ENCODE measurements at regions not wholly inside any gene's neighbourhood (a gene's known extent, or its start where the extent isn't known, plus 50 kb on each side); places are given as distances from the start of the nearest gene placed in this dataset.

GRCh38 chr6:94401311-94401710 is 982.0 kb upstream of the EPHA7 start:
- Histone ChIP-seq H3K9ac (no peak overlapping the region), H3K36me3 (ENCODE audit: control insufficient read depth, insufficient read depth, low read length) (no peaks in the 10 kb centered on the region), H3K4me3 (ENCODE audit: low read depth, low read length) (no peak overlapping the region), H3K4me2 (ENCODE audit: low read length) (no peak overlapping the region), H2AFZ (no peak overlapping the region), H3K79me2 (no peaks in the 10 kb centered on the region), H3K9me3 (ENCODE audit: control insufficient read depth, low read length) (no peaks in the 10 kb centered on the region), H3K27ac (no peak overlapping the region), H3K27me3 (ENCODE audit: control insufficient read depth, insufficient read depth, low read length) (no peaks in the 10 kb centered on the region), H3K4me1 (no peaks in the 10 kb centered on the region)
- no peak for TF ChIP-seq CTCF (IDR thresholded peaks at IDR 0.05)

GRCh38 chr6:94394822-94395221 is 975.5 kb upstream of the EPHA7 start:
- TF ChIP-seq CTCF (IDR thresholded peaks at IDR 0.05) = no peak
- Histone ChIP-seq H3K27ac (no peak overlapping the region), H3K4me1 (no peaks in the 10 kb centered on the region), H3K9ac (no peak overlapping the region), H3K36me3 (ENCODE audit: control insufficient read depth, insufficient read depth, low read length) (no peaks in the 10 kb centered on the region), H3K9me3 (ENCODE audit: control insufficient read depth, low read length) (no peaks in the 10 kb centered on the region), H3K27me3 (ENCODE audit: control insufficient read depth, insufficient read depth, low read length) (no peaks in the 10 kb centered on the region), H2AFZ (no peak overlapping the region), H3K4me2 (ENCODE audit: low read length) (no peak overlapping the region), H3K4me3 (ENCODE audit: low read depth, low read length) (no peak overlapping the region), H3K79me2 (no peaks in the 10 kb centered on the region)

GRCh38 chr6:94389218-94389617 is 969.9 kb upstream of the EPHA7 start:
- no peak for TF ChIP-seq CTCF (IDR thresholded peaks at IDR 0.05)
- Histone ChIP-seq H3K79me2 (no peaks in the 10 kb centered on the region), H3K4me1 (no peaks in the 10 kb centered on the region)

DNA sequence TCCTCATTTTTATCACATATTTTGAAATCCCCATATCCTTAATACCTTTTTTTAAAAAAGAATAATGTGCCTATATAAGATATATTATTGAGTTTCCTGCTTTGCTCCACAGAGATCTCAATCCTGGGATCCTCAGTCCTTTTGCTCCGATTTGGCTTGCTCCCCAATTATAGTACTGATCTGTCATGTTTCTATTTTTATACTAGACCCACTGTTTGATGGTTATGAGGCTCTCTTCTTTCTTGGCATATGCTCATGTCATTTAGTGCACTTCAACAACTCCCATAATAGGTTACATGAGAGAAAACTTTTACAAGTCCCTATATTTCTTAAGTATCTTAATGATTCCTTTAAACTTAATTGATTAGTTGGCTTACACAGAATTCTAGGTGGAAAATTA is 958.5 kb upstream of the EPHA7 start:
- H3K9me3 ChIP-seq (ENCODE audit: control insufficient read depth, low read length) = no peaks in the 10 kb centered on the region
- H2AFZ ChIP-seq = no peak overlapping the region
- no peaks in the 10 kb centered on the region for H3K36me3 ChIP-seq (ENCODE audit: control insufficient read depth, insufficient read depth, low read length)
- no peak for TF ChIP-seq CTCF (IDR thresholded peaks at IDR 0.05)
- H3K4me2 ChIP-seq (ENCODE audit: low read length) = no peak overlapping the region
- no peaks in the 10 kb centered on the region for H3K4me1 ChIP-seq
- no peaks in the 10 kb centered on the region for H3K27me3 ChIP-seq (ENCODE audit: control insufficient read depth, insufficient read depth, low read length)
- H3K9ac ChIP-seq = no peak overlapping the region
- H3K79me2 ChIP-seq = no peaks in the 10 kb centered on the region
- H3K4me3 ChIP-seq (ENCODE audit: low read depth, low read length) = no peak overlapping the region
- no peak overlapping the region for H3K27ac ChIP-seq

More at GRCh38 chr6:94389218-94389617, 969.9 kb upstream of the EPHA7 start:
- Histone ChIP-seq H3K4me3 (ENCODE audit: low read depth, low read length) (no peak overlapping the region), H2AFZ (no peak overlapping the region), H3K27me3 (ENCODE audit: control insufficient read depth, insufficient read depth, low read length) (no peaks in the 10 kb centered on the region), H3K9ac (no peak overlapping the region), H3K36me3 (ENCODE audit: control insufficient read depth, insufficient read depth, low read length) (no peaks in the 10 kb centered on the region), H3K4me2 (ENCODE audit: low read length) (no peak overlapping the region), H3K9me3 (ENCODE audit: control insufficient read depth, low read length) (no peaks in the 10 kb centered on the region), H3K27ac (no peak overlapping the region)

- Histone ChIP-seq H3K9ac (no peak overlapping the region), H2AFZ (no peak overlapping the region), H3K27ac (no peak overlapping the region), H3K4me1 (no peaks in the 10 kb centered on the region), H3K79me2 (no peaks in the 10 kb centered on the region), H3K4me3 (ENCODE audit: low read depth, low read length) (no peak overlapping the region), H3K9me3 (ENCODE audit: control insufficient read depth, low read length) (no peaks in the 10 kb centered on the region), H3K36me3 (ENCODE audit: control insufficient read depth, insufficient read depth, low read length) (no peaks in the 10 kb centered on the region), H3K4me2 (ENCODE audit: low read length) (no peak overlapping the region), H3K27me3 (ENCODE audit: control insufficient read depth, insufficient read depth, low read length) (no peaks in the 10 kb centered on the region)
- TF ChIP-seq CTCF (IDR thresholded peaks at IDR 0.05) = no peak
Observed at GRCh38 chr6:94376876-94377275, 957.5 kb upstream of the EPHA7 start.
